Adrenal gland (tissue), 5 donors: ENCODE measurements at regions not wholly inside any gene's neighbourhood (a gene's known extent, or its start where the extent isn't known, plus 50 kb on each side); places are given as distances from the start of the nearest gene placed in this dataset.

ENCODE experiments used
- POLR2A ChIP-seq, 2 donors: fragments of 450-650 bp; IDR thresholded peaks; one replicate each; pipeline ENCODE4 v1.6.1; 2017; ENCODE audit warnings: antibody characterized with exemption in 2 of 2, mild to moderate bottlenecking in 2 of 2, moderate library complexity in 1 of 2
- TF ChIP-seq, protein P1 (sequence below), 6 experiments: fragments of 450-650 bp in 4 of 6; fragments of 200-600 bp in 2 of 6; sonication (generic) in 1 of 6; IDR thresholded peaks; 1 replicate in 5 of 6; 2 replicates in 1 of 6; pipeline versions ENCODE4 v1.5.1 to v1.8.0; 2016 to 2021; ENCODE audit warnings: antibody characterized with exemption in 6 of 6, mild to moderate bottlenecking in 2 of 6, moderate library complexity in 1 of 6
- donor health status: DM: no; HTN: no; CAD: no.

DNA sequence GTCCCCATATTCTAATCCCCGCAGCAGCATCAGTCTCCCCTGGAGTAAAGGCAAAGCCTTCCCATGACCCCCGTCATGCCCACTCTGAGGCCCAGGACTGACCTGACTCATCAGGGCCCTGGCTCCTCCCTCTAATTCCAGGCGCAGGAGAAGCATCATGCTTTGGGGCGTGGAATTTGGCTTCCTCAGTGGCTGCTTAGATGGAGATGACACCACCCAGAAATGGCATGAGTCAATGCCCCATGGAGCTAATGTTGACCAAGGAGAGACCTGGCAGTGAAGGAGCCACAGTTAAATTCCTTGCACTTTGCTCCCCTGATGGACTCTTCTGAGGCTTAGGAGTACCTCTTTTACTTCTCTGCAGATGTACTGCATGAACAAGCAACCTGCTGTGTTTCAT lies 204.2 kb upstream of the PROK2 start:
- TF ChIP-seq, protein P1, sequence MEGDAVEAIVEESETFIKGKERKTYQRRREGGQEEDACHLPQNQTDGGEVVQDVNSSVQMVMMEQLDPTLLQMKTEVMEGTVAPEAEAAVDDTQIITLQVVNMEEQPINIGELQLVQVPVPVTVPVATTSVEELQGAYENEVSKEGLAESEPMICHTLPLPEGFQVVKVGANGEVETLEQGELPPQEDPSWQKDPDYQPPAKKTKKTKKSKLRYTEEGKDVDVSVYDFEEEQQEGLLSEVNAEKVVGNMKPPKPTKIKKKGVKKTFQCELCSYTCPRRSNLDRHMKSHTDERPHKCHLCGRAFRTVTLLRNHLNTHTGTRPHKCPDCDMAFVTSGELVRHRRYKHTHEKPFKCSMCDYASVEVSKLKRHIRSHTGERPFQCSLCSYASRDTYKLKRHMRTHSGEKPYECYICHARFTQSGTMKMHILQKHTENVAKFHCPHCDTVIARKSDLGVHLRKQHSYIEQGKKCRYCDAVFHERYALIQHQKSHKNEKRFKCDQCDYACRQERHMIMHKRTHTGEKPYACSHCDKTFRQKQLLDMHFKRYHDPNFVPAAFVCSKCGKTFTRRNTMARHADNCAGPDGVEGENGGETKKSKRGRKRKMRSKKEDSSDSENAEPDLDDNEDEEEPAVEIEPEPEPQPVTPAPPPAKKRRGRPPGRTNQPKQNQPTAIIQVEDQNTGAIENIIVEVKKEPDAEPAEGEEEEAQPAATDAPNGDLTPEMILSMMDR (IDR thresholded peaks at IDR 0.05): no peak
- no peak for TF ChIP-seq POLR2A (IDR thresholded peaks at IDR 0.05)
